Natural killer cell (primary cell): ENCODE measurements at regions not wholly inside any gene's neighbourhood (a gene's known extent, or its start where the extent isn't known, plus 50 kb on each side); places are given as distances from the start of the nearest gene placed in this dataset.
"Not testable (repeated sequence)": the region's sequence is repeated elsewhere in the genome, so short reads cannot be mapped to it uniquely, and the experiment has no call there.

ENCODE experiments used
- ATAC-seq, 3 donors: fragments of 150-1000 bp in 2 of 3; fragments of 200-7000 bp in 1 of 3; cut with Tn5 transposase; 1 replicate in 1 of 3; 2 replicates in 2 of 3; pipeline ENCODE4 v1.10.0; 2021; ENCODE audit warnings: mild to moderate bottlenecking in 2 of 3, moderate library complexity in 2 of 3
- DNase-seq, 2 donors: peaks; one replicate each; pipeline versions ENCODE4 v3.0.0 to v3.0.0-alpha.2; 2013 to 2021; ENCODE audit warnings: mixed read lengths in 1 of 2
- H3K27ac ChIP-seq: one replicate; pipeline ENCODE4 v1.5.1; 2013; ENCODE audit warnings: mild to moderate bottlenecking, low read length
- H3K27me3 ChIP-seq: one replicate; pipeline ENCODE4 v1.6.1; 2013; ENCODE audit warnings: low read length; ENCODE audit not compliant: control insufficient read depth, insufficient read depth
- H3K36me3 ChIP-seq: one replicate; pipeline ENCODE4 v1.6.1; 2013; ENCODE audit warnings: low read length; ENCODE audit not compliant: control insufficient read depth, insufficient read depth
- H3K4me1 ChIP-seq: one replicate; pipeline ENCODE4 v1.6.1; 2013; ENCODE audit warnings: low read length; ENCODE audit not compliant: control insufficient read depth, insufficient read depth
- H3K4me3 ChIP-seq: one replicate; pipeline ENCODE4 v1.5.1; 2013; ENCODE audit warnings: low read length
- H3K9me3 ChIP-seq: one replicate; pipeline ENCODE4 v1.6.1; 2013; ENCODE audit warnings: low read length; ENCODE audit not compliant: control insufficient read depth, insufficient read depth
- H3K27ac Mint-ChIP-seq, 2 donors: one replicate each; pipeline ENCODE4 v1.8.0; 2022; ENCODE audit warnings: mild to moderate bottlenecking in 2 of 2, mixed read lengths in 2 of 2, moderate library complexity in 1 of 2
- H3K27me3 Mint-ChIP-seq, 2 donors: one replicate each; pipeline ENCODE4 v1.8.0; 2022; ENCODE audit warnings: low read depth in 2 of 2, mixed read lengths in 2 of 2
- H3K36me3 Mint-ChIP-seq: one replicate; pipeline ENCODE4 v1.8.0; 2022; ENCODE audit warnings: mixed read lengths
- H3K4me1 Mint-ChIP-seq, 2 donors: one replicate each; pipeline ENCODE4 v1.8.0; 2022; ENCODE audit warnings: mixed read lengths in 2 of 2
- H3K4me3 Mint-ChIP-seq: one replicate; pipeline ENCODE4 v1.8.0; 2022; ENCODE audit warnings: mild to moderate bottlenecking, moderate library complexity, mixed read lengths
- H3K9me3 Mint-ChIP-seq, 2 donors: one replicate each; pipeline ENCODE4 v1.8.0; 2022; ENCODE audit warnings: mixed read lengths in 2 of 2
- WGBS: methylation state at CpG from one replicate; pipeline ENCODE4 v1.1.7; 2013; ENCODE audit warnings: missing lambda C conversion rate; ENCODE audit not compliant: insufficient coverage; 5-methylcytosine and 5-hydroxymethylcytosine counted together
- intact Hi-C: fragments of 100-400 bp; cut with micrococcal nuclease; formaldehyde crosslinking; loops from one replicate; pipeline ENCODE4 v1.14.2; 2022
- TF ChIP-seq, protein P1 (sequence below): fragments of 200-600 bp; IDR thresholded peaks from one replicate; pipeline ENCODE4 v1.8.0; 2022; ENCODE audit warnings: antibody characterized with exemption

- no CpG with 5 or more reads among the region's 2 CpGs for WGBS
- H3K4me1 ChIP-seq: no peaks in the 10 kb centered on the region
- Mint-ChIP-seq H3K27me3 (no peaks in the 10 kb centered on the region), H3K4me3 (no peak overlapping the region), H3K9me3 (peaks cover 3% of the 10 kb centered on the region in 2 donors), H3K36me3 (no peaks in the 10 kb centered on the region), H3K4me1 (no peaks in the 10 kb centered on the region), H3K27ac (no peak overlapping the region)
- TF ChIP-seq, protein P1, sequence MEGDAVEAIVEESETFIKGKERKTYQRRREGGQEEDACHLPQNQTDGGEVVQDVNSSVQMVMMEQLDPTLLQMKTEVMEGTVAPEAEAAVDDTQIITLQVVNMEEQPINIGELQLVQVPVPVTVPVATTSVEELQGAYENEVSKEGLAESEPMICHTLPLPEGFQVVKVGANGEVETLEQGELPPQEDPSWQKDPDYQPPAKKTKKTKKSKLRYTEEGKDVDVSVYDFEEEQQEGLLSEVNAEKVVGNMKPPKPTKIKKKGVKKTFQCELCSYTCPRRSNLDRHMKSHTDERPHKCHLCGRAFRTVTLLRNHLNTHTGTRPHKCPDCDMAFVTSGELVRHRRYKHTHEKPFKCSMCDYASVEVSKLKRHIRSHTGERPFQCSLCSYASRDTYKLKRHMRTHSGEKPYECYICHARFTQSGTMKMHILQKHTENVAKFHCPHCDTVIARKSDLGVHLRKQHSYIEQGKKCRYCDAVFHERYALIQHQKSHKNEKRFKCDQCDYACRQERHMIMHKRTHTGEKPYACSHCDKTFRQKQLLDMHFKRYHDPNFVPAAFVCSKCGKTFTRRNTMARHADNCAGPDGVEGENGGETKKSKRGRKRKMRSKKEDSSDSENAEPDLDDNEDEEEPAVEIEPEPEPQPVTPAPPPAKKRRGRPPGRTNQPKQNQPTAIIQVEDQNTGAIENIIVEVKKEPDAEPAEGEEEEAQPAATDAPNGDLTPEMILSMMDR: no peak
- H3K4me3 ChIP-seq: no peak overlapping the region
- ATAC-seq (no peak), DNase-seq (no peak)
- intact Hi-C loops: no loop called here
- no peaks in the 10 kb centered on the region for H3K27me3 ChIP-seq
- H3K36me3 ChIP-seq: no peaks in the 10 kb centered on the region
- no peak overlapping the region for H3K27ac ChIP-seq
- peaks cover 6% of the 10 kb centered on the region for H3K9me3 ChIP-seq
Measured at GRCh38 chr7:109659261-109659660, 1089.6 kb downstream of the DNAJB9 start.

- Mint-ChIP-seq H3K27me3 (no peaks in the 10 kb centered on the region), H3K36me3 (no peaks in the 10 kb centered on the region)
- WGBS: 80% methylated on average over 3 of the region's 4 CpGs
Measured at GRCh38 chr7:109660401-109660800, 1090.7 kb downstream of the DNAJB9 start.

DNA sequence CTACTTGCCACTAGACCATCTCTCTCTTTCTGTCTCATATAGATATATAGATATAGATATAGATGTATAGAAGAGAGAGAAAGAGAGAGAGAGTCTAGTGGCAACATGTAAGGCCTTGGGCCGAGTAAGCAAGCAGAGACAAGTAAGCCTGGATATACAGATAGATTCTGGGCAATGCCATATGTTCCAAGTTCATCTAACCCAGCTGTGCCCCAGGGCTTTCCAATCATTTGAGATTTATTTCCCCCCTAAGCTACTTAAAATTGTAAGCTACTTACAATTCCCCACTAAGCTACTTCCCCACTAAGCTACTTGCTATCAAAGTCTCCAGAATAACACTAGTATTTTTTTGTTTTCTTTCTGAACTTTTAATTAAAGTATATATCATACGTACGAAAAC lies 1094.1 kb downstream of the DNAJB9 start:
- no peaks in the 10 kb centered on the region for H3K27me3 ChIP-seq
- H3K36me3 ChIP-seq: no peaks in the 10 kb centered on the region
- H3K4me3 Mint-ChIP-seq: no peak overlapping the region
- ATAC-seq (no peak), DNase-seq (no peak)
- no peak overlapping the region for H3K4me3 ChIP-seq
- H3K27ac Mint-ChIP-seq: no peak overlapping the region
- no peaks in the 10 kb centered on the region for H3K9me3 ChIP-seq
- H3K36me3 Mint-ChIP-seq: peaks cover 7% of the 10 kb centered on the region
- H3K27me3 Mint-ChIP-seq: no peaks in the 10 kb centered on the region
- intact Hi-C loops: no loop called here
- no peak overlapping the region for H3K27ac ChIP-seq
- WGBS: 89% methylated on average over 3 of the region's 3 CpGs
- no peaks in the 10 kb centered on the region for H3K4me1 ChIP-seq
- H3K4me1 Mint-ChIP-seq: no peaks in the 10 kb centered on the region
- peaks cover 15% of the 10 kb centered on the region in 2 donors for H3K9me3 Mint-ChIP-seq
- TF ChIP-seq, protein P1: no peak

More at GRCh38 chr7:109660401-109660800, 1090.7 kb downstream of the DNAJB9 start:
- H3K27ac Mint-ChIP-seq: no peak overlapping the region
- intact Hi-C loops: no loop called here
- Histone ChIP-seq H3K27me3 (no peaks in the 10 kb centered on the region), H3K9me3 (peaks cover 3% of the 10 kb centered on the region), H3K4me1 (no peaks in the 10 kb centered on the region), H3K27ac (no peak overlapping the region), H3K36me3 (no peaks in the 10 kb centered on the region), H3K4me3 (no peak overlapping the region)
- TF ChIP-seq, protein P1: no peak
- ATAC-seq: no peak
- H3K9me3 Mint-ChIP-seq: peaks cover 3% of the 10 kb centered on the region in 2 donors
- H3K4me3 Mint-ChIP-seq: no peak overlapping the region
- H3K4me1 Mint-ChIP-seq: no peaks in the 10 kb centered on the region
- no peak for DNase-seq

DNA sequence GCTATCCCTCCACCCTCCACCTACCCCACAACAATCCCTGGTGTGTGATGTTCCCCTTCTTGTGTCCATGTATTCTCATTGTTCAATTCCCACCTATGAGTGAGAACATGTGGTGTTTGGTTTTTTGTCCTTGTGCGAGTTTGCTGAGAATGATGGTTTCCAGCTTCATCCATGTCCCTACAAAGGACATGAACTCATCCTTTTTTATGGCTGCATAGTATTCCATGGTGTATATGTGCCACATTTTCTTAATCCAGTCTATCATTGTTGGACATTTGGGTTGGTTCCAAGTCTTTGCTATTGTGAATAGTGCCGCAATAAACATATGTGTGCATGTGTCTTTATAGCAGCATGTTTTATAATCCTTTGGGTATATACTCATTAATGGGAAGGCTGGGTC lies 1117.6 kb downstream of the DNAJB9 start:
- H3K4me1 ChIP-seq, H3K4me1 Mint-ChIP-seq, DNase-seq, H3K27me3 Mint-ChIP-seq, H3K27me3 ChIP-seq, H3K27ac Mint-ChIP-seq, H3K4me3 Mint-ChIP-seq, H3K27ac ChIP-seq, H3K4me3 ChIP-seq, H3K36me3 ChIP-seq, intact Hi-C loops, H3K9me3 ChIP-seq, ATAC-seq: not testable (repeated sequence)
- H3K36me3 Mint-ChIP-seq: peaks cover 11% of the 10 kb centered on the region
- no CpG with 5 or more reads among the region's 2 CpGs for WGBS
- peaks cover 7 to 10% of the 10 kb centered on the region in 2 donors for H3K9me3 Mint-ChIP-seq

GRCh38 chr7:109692613-109693012 lies 1122.9 kb downstream of the DNAJB9 start:
- intact Hi-C loops, H3K4me3 Mint-ChIP-seq: not testable (repeated sequence)

More at GRCh38 chr7:109692613-109693012, 1122.9 kb downstream of the DNAJB9 start:
- H3K27me3 Mint-ChIP-seq, H3K4me1 Mint-ChIP-seq, ATAC-seq, H3K4me1 ChIP-seq, H3K9me3 ChIP-seq, H3K27ac ChIP-seq, H3K36me3 ChIP-seq, H3K27me3 ChIP-seq, DNase-seq, H3K27ac Mint-ChIP-seq, H3K4me3 ChIP-seq: not testable (repeated sequence)
- Mint-ChIP-seq H3K36me3 (peaks cover 26% of the 10 kb centered on the region), H3K9me3 (peaks cover 11 to 14% of the 10 kb centered on the region in 2 donors)
- WGBS: 70% methylated on average over 4 of the region's 4 CpGs
